GM12874 (cell line): ENCODE measurements at regions not wholly inside any gene's neighbourhood (a gene's known extent, or its start where the extent isn't known, plus 50 kb on each side); places are given as distances from the start of the nearest gene placed in this dataset.

Experiments
- CTCF ChIP-seq: IDR thresholded peaks from 2 replicates; pipeline ENCODE4 v1.5.1; 2011; ENCODE audit warnings: low read depth, mild to moderate bottlenecking, control low read depth, low read length, moderate library complexity; ENCODE audit not compliant: insufficient read depth

GRCh38 chr7:149714081-149714909 lies 59.1 kb downstream of the ZNF467 start:
- no peak for TF ChIP-seq CTCF

GRCh38 chr7:149713731-149714068 lies 59.7 kb downstream of the ZNF467 start:
- TF ChIP-seq CTCF, result no peak

DNA sequence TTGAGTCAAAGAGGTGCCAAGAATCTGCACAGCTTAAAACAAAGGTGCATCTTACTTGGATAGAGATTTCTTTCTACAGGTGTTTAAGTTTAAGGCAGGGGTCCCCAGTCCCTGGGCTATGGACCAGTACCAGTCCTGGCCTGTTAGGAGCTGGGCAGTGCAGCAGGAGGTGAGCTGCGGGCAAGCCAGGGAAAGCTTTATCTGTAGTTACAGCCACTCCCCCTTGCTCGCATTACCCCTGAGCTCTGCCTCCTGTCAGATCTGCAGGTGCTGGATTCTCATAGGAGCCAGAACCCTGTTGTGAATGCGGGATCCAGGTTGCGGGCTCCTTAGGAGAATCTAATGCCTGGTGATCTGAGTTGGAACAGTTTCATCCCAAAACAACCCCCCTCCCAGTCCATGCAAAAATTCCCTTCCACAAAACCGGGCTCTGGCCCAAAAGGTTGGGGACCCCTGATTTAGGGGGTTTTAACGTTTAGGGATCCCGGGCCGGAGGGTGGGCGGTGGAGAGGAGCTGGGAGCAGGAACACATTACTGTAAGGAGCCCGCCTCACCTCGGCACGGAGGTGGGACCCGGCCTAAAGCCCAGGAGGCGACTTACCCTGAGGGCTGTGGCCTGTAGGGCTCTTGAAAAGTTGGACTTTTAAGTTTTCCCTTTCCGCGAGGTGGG lies 60.2 kb downstream of the ZNF467 start:
- TF ChIP-seq CTCF, result no peak

DNA sequence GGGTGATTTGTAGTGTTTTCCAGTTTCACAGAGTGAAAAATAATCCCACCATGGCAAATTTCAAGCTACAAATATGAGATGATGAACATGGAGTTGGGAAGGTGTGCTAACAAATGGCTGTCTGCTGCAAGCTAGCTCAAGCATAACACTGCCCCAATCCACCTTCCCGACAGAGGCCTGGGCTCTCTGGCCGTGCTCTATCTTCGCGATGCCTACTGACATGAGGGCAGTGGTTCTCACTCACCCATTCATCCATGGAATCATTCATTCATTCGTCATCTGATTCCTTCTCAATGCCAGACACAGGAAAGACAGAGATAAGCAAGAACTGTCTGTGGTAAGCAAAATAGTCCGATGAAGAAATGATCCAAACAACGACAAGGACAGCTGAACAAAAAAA lies 65.4 kb downstream of the ZNF467 start:
- no peak for TF ChIP-seq CTCF

- no peak for TF ChIP-seq CTCF
Measured at GRCh38 chr7:149707448-149707886, 65.9 kb downstream of the ZNF467 start.

DNA sequence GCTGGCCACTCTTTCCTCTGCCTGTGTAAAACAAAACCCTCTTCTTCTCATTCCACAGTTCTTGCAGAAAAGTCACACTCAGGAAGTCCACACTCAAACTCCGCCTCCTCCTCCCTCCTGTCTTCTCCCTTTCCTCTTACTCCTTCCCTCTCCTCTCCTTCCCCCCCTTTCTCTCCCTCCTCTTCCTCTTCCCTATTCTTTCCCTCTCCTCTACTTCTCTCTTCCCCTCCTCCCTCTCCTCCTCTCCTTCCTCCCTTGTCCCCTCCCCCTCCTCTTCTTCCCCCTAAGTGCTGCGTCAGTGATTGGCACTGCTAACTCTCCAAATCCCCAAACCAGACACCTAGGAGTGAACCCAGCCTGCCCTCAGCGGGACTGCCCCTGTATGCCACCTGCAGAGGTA lies 67.0 kb downstream of the ZNF467 start:
- no peak for TF ChIP-seq CTCF

DNA sequence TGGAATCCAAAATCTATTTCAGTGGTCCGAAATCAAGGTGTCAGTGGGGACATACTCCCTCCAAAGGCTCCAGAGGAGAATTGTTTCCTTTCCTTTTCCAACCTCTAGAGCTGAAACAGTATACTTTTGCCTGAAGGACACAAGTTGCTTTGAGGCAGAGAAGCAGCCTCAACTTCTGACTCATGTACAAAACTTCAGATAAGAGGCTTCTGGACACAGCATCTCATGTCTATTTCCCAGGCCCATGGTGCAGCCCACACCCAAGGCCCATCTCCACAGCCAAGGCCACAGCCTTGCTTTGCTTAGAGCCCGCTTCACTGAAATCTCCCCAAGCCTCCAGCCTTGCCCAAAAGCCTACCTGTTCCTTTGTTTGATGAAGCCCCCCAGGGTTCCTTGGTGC lies 68.9 kb downstream of the ZNF467 start:
- no peak for TF ChIP-seq CTCF
